Stimulated activated CD4-positive, alpha-beta T cell treated with anti-CD3 and anti-CD28 coated beads, Interleukin-4, amount 100 ng/mL, for 48 hours (primary cell): ENCODE measurements at regions not wholly inside any gene's neighbourhood (a gene's known extent, or its start where the extent isn't known, plus 50 kb on each side); places are given as distances from the start of the nearest gene placed in this dataset.
"Not testable (repeated sequence)": the region's sequence is repeated elsewhere in the genome, so short reads cannot be mapped to it uniquely, and the experiment has no call there.

Source experiments
- DNase-seq, 2 donors: peaks; one replicate each; pipeline ENCODE4 v3.0.0-alpha.2; 2020; ENCODE audit warnings: low read depth in 2 of 2

DNA sequence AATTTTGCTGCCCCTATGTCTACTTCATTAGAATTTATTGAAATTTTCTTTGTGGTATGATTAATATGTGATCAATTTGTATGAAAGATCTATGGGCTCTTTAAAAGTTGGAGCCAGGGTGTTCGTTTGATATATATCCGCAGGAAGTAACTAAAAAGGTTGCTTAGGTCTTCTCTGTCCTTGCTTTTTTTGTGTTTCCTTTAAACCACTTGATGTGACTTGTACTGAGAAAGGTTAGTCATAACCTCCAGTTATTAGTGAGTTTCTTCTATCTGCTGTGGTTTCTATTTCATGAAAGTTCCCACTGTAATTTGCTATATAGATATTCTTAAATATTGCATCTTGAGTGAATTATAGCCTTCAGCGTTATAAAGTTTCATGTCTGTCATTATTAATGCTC is 585.3 kb upstream of the ARID1B start:
- DNase-seq: no peak

- DNase-seq: not testable (repeated sequence)
Observed at GRCh38 chr6:156191390-156191789, 585.8 kb upstream of the ARID1B start.

DNA sequence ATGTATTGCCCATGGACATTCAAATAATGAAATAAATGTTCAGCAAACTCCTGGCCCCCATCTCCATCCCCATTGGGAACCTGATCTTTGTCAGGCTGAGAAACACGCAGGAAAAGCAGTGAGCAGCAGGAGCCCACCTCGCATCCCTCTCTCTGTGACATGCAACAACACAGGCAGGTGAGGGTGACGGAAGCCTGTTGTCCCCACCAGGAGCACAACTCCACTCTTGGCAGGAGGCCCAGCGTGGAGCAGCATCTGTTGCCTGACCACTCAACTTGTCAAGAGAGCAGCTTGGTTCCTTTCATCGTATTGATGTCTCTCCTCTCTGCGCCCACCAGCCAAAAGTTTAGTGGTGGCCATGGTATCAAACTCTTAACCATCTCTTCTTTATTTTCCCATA is 586.9 kb upstream of the ARID1B start:
- DNase-seq: no peak

DNA sequence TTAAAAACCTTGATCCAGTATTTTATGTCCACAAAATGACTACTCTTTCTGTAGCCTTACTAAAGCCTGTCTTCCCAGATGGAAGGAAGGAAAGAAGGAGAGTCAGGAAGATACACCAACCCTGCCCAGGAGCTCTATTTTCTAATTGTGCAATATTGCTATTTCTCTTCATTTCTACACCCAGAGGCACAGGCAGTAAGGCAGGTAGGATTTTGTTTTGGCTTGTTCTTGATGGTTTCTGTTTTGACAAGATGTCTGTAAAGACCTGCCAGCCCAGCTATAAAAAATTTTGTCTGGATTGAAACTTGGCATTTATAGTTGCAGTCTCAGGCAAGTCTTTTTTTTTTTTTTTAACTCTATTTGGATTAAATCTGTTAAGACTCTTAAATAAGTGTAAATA is 587.5 kb upstream of the ARID1B start:
- DNase-seq: no peak

DNA sequence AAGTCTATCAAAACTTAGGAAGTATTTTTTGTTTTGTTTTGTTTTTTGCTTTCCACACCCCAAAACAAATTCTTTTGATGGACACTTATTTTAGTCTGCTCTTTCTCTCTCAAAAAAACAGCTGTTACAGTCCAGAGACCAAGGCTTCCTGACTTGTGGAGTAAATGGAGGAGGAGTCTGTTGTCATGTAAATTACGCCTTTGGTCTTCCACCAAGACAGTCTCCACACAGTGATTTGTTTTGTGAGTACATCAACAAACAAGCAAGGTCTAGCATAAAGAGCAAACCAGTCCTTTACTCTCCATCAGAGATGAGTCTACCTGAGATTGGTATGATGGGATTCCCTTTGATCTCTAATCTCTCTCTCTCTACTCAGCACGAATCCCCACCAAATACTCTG is 588.0 kb upstream of the ARID1B start:
- DNase-seq: no peak

DNA sequence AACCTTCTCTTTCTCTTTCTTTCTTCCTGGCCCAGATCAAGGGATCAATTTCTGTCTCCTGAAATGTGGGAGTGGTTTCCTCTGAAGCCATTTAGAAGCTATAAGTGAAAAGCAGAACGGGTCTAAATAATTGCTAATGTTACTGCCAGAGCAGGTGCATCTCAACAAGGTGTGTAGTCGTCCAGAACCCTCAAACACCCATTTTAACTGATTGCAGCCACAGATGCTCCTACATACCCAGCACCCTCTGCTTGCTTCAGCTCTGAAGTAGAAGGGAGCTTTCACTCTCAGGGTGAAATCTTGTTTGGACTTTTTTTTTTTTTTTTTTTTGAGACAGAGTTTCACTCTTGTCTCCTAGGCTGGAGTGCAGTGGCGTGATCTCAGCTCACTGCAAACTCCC is 592.1 kb upstream of the ARID1B start:
- DNase-seq: no peak

DNA sequence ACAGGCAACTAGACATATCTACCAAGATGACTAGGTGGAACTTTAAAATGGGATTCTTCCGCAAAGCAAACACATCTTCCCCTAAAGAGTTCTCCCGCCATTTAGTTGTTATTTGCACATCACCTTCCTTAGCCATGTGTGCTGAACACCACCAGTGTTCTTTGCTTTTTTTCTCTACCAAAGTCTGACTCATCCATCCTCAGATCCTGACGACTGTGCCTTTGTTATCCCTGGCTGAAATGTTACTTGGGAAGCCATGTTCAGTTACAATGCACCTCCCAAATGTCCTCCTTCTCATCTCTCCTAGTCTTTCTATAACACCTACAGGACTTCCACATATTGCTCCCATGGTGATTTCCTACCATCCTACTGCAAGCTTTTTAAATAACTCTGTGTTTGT is 593.5 kb upstream of the ARID1B start:
- no peak for DNase-seq

GRCh38 chr6:156182356-156182755 is 594.8 kb upstream of the ARID1B start:
- no peak for DNase-seq

GRCh38 chr6:156181506-156181905 is 595.7 kb upstream of the ARID1B start:
- DNase-seq: no peak

DNA sequence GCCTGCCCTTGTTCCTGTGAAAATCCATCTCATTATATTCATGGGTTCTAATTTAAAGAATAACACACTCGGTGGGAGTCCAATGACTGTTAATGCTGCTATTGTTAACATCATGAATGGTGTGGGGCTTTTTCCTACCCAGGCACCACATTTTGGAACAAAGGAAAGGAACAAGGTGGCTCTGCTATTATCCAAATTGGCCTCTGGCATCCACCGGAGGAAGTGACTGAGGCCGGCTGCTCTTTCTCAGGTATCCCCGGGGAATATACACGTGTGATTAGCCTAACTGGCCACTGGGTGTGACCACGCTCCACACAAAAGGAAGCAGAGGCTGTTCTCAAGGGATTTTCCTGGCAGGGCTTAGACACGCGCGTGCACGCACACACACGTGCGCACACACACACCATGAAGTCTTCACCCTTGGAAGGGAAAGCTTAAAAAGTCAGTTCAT is 601.2 kb upstream of the ARID1B start:
- DNase-seq: no peak

- no peak for DNase-seq
Observed at GRCh38 chr6:156175433-156175832, 601.7 kb upstream of the ARID1B start.

DNA sequence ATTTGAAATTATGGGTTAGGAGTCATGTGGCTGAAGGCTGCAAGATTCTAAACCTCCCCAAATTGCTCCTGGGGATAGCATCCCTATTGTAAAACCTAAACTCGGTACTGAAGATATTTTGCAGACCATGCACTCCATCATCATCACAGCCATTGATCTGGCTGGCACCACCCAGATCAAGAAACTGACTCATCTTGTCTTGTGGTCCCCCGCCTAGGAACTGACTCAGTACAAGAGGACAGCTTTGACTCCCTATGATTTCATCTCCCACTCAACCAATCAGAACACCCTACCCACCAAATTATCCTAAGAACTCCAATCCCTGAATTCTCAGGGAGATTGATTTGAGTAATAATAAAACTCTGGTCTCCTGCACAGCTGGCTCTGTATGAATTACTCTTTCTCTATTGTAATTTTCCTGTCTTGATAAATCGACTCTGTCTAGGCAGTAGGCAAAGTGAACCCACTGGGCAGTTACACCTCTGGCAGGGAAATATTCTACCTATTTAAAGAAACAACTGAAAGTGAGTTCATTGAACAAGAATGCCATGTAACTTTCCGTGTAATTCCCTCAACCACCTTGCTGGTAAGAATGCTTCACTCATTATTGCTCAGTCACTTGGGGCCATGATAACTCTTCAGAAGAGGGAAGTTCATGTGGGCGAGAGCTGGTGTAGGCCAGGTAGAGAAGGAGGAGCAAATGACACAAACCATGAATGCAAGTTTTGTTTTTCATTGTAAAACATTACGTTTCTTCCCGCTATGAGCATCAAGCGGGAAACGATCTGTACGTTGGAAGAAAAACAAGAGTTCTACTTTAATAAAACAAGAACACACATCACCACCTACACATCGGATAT is 602.9 kb upstream of the ARID1B start:
- peak in 1 of 2 donors; percentile 18 for DNase-seq

- DNase-seq: no peak
Observed at GRCh38 chr6:156169371-156169770, 607.8 kb upstream of the ARID1B start.

DNA sequence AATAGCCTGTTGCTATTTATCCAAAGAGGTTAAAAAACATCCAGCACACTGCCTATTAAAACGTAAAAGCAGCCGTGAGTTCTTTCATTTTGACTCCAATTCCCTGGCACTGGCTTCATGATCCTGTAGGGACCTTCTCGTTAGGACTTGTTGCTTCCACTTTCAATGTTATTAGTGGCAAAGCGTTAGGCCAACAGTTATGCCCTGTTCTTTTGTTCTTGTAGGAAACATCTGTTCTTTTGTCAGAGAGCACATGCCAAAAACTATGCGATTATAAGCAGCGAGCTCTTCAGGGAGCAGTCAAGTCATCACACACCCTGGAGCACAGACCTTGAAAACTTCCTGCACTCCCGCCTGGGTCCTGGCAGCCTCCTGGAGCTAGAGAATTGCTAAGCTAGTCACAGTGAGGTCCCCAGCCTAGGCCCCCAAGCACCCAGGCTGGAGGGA is 609.5 kb upstream of the ARID1B start:
- DNase-seq: no peak

DNA sequence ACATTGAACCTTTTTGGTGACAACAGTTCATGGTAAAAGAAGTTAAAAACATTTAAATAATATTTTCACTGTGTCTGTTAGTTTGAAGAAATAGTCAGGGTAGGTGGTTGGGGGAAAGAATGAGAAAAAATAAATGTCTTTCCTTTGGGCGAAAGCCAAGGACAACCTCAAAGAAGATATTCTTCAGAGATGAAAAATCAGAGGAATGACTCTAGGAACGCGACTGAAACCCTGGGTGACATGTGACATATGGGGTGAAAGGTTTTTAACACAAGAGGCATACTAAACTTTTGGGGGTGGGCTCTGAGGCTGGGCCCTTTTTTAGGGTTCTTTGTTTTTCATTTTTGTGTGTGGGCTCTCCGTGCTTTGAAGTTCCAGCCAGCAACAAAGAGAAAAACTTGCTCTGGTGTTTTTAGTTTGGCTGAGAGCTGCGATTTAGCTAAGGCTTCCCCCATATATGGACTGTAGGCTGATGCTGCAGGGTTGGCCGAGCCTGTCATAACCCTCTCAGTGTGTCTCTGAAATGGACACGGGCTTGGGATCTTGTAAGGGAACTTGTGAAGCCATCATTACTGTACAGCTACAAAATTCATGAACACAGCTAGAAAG is 610.1 kb upstream of the ARID1B start:
- no peak for DNase-seq

DNA sequence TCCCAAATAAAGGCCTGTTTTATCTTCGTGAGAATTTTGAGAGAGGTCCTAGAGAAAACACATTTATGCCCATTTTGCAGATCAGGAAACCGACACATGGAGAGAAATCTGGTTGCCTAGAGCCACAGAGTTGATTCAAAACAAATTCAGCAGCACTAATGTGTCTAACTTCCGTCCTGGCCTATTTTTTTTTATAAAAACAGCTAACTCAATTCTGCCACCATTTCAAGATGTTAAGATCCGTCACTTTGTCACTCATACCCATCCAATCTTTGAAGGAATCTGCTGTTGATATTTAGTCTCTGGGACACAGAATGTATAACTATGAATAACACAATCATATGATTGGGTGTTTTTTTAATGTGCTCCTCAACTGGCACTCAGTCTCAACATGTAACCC is 611.1 kb upstream of the ARID1B start:
- no peak for DNase-seq

- DNase-seq: no peak
Observed at GRCh38 chr6:156164701-156165452, 612.3 kb upstream of the ARID1B start.

GRCh38 chr6:156163311-156163710 is 613.9 kb upstream of the ARID1B start:
- DNase-seq: no peak

- DNase-seq: no peak
Observed at GRCh38 chr6:156161471-156161870, 615.7 kb upstream of the ARID1B start.

- DNase-seq: no peak
Observed at GRCh38 chr6:156160795-156161165, 616.4 kb upstream of the ARID1B start.

- DNase-seq: no peak
Observed at GRCh38 chr6:156160007-156160794, 617.0 kb upstream of the ARID1B start.

GRCh38 chr6:156154896-156155295 is 622.3 kb upstream of the ARID1B start:
- no peak for DNase-seq
